HUDEP-2 (cell line): ENCODE measurements at regions not wholly inside any gene's neighbourhood (a gene's known extent, or its start where the extent isn't known, plus 50 kb on each side); places are given as distances from the start of the nearest gene placed in this dataset.
"Not testable (repeated sequence)": the region's sequence is repeated elsewhere in the genome, so short reads cannot be mapped to it uniquely, and the experiment has no call there.

ENCODE experiments used
- DNase-seq, 76 experiments: peaks; one replicate each; lab custom pipeline; 2025; ENCODE audit not compliant: unreplicated experiment in 76 of 76; lab: John Stamatoyannopoulos, UW

GRCh38 chr16:13845232-13845631 is 74.7 kb upstream of the ERCC4 start:
- no peak for DNase-seq

GRCh38 chr16:13848795-13849194 is 71.2 kb upstream of the ERCC4 start:
- DNase-seq, result no peak

DNA sequence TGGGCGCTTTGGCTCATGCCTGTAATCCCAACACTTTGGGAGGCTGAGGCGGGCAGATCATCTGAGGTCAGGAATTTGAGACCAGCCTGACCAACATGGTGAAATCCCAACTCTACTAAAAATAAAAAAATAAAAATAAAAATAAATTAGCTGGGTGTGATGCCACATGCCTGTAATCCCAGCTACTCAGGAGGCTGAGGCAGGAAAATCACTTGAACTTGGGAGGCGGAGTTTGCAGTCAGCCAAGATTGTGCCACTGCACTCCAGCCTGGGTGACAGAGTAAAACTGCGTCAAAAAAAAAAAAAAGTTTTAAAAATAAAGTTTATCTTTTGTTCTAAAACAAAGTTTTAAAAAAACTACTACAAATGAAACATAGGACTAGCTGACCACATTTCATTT is 69.8 kb upstream of the ERCC4 start:
- not testable (repeated sequence) for DNase-seq

- no peak for DNase-seq
These were observed 67.1 kb upstream of the ERCC4 start for GRCh38 chr16:13852827-13853226.

DNA sequence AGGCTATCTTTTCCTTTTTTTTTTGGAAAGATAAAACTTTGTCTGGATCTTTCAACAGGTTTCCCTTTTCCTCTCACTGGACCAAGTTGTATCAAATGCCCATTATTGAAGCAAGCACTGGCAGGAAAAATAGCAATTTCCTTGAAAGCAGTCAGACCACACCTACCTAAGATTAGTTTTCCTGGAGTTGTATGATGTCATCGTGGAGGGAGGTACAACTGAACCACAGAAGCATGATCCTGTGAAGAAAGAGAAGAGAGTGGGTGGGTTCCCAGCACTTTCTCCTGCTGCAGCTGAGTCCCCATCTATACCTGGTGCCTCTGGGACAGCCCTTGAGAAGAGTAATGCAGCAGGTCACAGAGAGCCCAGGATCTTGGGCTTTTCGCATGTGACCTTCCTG is 63.6 kb upstream of the ERCC4 start:
- no peak for DNase-seq

DNA sequence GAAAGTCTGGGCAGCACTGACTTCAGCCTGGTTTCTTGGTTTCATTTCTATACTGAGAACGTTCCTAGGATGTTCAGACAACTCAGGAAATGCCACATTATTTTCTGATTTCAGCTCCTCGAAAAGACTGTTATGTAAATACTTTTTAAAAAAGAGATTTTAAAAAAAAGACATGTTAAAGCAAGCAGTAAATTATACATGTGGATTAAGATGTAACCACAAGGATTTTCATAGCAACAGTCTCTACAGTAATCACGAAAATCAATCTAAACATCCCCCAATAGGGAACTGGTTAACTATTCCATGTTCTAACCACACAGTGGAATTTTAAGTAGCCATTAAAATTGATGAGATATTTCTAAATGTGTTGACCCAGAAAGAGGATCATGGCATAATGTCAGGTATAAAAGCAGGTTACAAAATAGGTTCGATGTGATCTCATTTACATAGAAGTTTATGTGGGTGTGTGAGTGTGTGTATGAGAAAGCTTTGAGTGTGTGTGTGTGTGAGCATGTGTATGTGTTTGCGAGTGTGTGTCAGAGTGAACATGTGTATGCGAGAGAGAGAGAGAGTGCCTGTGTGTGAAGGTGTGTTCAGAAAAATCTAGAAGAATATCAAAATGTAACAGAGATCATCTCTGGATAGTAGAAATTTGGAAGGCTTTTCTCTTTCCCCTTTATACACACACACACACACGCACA is 63.0 kb upstream of the ERCC4 start:
- DNase-seq, result no peak

DNA sequence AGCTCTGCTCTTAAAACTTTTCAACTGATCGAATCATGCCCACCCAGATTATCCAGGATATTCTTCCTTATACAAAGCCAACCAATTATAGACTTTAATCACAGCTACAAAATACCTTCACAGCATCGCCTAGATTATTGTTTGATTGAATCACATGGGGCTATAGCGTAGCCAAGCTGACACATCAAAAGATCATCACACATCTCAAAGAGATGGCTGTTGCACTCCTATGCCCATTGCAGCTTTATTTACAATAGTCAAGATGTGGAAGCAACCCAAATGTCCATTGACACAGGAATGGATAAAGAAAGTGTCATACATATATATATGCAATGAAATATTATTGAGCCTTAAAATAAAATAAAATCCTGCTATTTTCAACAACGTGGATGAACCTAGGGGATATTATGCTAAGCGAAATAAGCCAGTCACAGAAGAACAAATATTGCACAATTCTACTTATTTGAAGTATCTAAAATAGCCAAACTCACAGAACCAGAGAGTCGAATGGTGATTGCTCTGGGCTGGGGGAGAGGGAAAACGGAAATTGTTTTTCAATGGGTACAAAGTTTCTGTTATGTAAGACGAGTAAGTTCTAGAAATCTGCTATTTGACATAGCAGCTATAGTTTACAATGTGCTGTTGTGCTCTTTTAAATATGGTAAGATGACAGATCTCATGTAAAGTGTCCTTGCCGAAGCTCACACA is 60.9 kb upstream of the ERCC4 start:
- no peak for DNase-seq

DNA sequence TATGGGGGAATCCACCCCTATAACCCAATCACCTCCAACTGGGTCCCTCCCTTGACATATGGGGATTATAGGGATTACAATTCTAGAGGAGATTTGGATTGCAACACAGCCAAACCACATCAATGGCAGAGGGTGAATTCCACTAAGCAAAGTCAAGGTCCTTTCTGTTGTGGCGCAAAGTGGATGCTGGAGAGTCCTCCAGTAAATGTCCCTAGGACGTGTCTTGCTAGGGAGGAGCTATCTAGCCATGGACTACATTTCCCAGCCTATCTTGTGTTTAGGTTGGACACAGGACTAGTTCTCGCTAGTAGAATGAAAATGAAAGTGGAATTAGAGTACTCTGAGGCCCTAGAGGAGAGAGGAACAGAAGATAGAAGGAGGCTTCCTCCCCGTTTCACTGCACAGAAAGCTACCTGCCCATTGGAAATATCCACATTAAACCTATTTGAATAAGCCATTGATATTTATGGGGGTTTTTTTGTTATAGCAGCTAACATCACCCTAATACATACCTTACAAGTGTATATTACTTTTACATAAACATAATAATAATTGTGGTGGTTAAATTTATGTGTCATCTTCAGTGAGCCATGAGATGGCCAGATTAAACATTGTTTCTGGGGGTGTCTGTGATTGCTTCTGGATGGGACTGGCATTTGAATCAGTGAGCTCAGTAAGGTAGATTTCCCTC is 56.7 kb upstream of the ERCC4 start:
- no peak for DNase-seq

DNA sequence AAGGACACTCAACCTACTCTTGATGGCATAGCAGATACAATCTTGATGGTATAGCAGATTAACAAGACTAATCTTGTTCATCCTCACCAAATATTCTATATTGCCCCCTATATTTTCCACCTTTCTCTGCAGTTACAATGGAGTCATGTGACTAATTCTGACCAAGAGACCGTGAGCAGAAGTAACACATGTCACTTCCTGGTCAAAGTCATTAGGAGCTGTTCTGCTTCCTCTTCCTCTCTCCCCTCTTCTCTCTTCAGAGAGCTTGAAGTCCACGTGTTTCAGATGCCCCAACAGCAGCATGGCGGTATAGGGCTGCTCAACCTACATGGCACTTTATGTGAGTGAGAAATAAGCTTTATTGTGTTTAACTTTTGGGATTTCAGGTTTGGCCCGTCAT is 55.3 kb upstream of the ERCC4 start:
- no peak for DNase-seq

DNA sequence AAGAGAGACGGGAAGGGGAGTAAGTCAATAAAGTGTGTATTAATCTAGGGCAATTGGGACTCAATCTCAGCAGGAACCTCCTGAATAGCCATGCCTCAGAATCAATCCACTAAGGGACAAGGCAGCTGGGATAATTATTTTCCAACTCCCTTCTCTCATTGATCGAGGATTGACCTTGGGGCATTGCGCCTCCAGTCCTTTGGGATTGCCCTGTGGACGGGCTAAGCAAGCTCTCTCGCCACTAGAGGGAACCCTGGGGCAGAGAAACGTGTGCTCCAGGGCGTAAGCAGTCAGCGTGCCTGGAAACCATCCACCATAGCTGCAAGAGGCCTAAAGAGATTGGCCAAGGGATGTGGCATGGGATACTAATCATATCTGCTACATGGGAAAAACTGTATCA is 53.9 kb upstream of the ERCC4 start:
- DNase-seq, result peak in 60 of 76 experiments; percentile 1 to 61 (median 34)
